Epithelial cell of esophagus (primary cell): ENCODE measurements at regions not wholly inside any gene's neighbourhood (a gene's known extent, or its start where the extent isn't known, plus 50 kb on each side); places are given as distances from the start of the nearest gene placed in this dataset.

ENCODE experiments used
- DNase-seq: peaks from one replicate; pipeline ENCODE4 v3.0.0; 2010; ENCODE audit warnings: low read depth
- H3K4me3 ChIP-seq: 2 replicates; pipeline ENCODE4 v1.5.1; 2011; ENCODE audit warnings: mild to moderate bottlenecking, low read length, control low read depth
- CTCF ChIP-seq: IDR thresholded peaks from 2 replicates; pipeline ENCODE4 v1.5.1; 2011; ENCODE audit warnings: low read depth, mild to moderate bottlenecking, low read length, control low read depth, inconsistent platforms; ENCODE audit not compliant: insufficient read depth; ENCODE audit errors: missing control alignments

GRCh38 chr15:46892621-46893160, 824.6 kb upstream of the SEMA6D start:
- peak; percentile 56 for DNase-seq
- no peak overlapping the region for H3K4me3 ChIP-seq
- no peak for TF ChIP-seq CTCF

- no peak for DNase-seq
- no peak for TF ChIP-seq CTCF
- H3K4me3 ChIP-seq = no peak overlapping the region
Measured at GRCh38 chr15:46894644-46895043, 822.7 kb upstream of the SEMA6D start.

- no peak for TF ChIP-seq CTCF
- H3K4me3 ChIP-seq = no peak overlapping the region
- DNase-seq = no peak
Measured at GRCh38 chr15:46897266-46897665, 820.0 kb upstream of the SEMA6D start.

- no peak for TF ChIP-seq CTCF
- DNase-seq = peak; percentile 3
- H3K4me3 ChIP-seq = no peak overlapping the region
Measured at GRCh38 chr15:46901001-46901400, 816.3 kb upstream of the SEMA6D start.

- no peak for DNase-seq
- H3K4me3 ChIP-seq = no peak overlapping the region
- TF ChIP-seq CTCF = no peak
Measured at GRCh38 chr15:46917721-46918252, 799.5 kb upstream of the SEMA6D start.

GRCh38 chr15:46918462-46919140, 798.7 kb upstream of the SEMA6D start:
- no peak overlapping the region for H3K4me3 ChIP-seq
- no peak for DNase-seq
- TF ChIP-seq CTCF = no peak

GRCh38 chr15:46921891-46922290, 795.4 kb upstream of the SEMA6D start:
- TF ChIP-seq CTCF = no peak
- DNase-seq = no peak
- H3K4me3 ChIP-seq = no peak overlapping the region
